H1 (cell line): ENCODE measurements at regions not wholly inside any gene's neighbourhood (a gene's known extent, or its start where the extent isn't known, plus 50 kb on each side); places are given as distances from the start of the nearest gene placed in this dataset.

Experiments
- CTCF ChIA-PET: fragments of 300-600 bp; sonication (Branson Sonifier 250); formaldehyde crosslinking; loops from one replicate; lab custom pipeline; 2021; ENCODE audit not compliant: partially characterized antibody; lab: Charles Lee
- POLR2A ChIA-PET: fragments of 300-600 bp; sonication (Branson Sonifier 250); formaldehyde crosslinking; loops from one replicate; lab custom pipeline; 2021; ENCODE audit warnings: inconsistent platforms; ENCODE audit not compliant: partially characterized antibody; lab: Charles Lee
- DNase-seq, 2 experiments: peaks; one replicate each; pipeline versions ENCODE4 v3.0.0 to v3.0.0-alpha.2; 2010 to 2022; ENCODE audit warnings: low spot score in 2 of 2, low read depth in 1 of 2, mixed read lengths in 1 of 2
- FAIRE-seq: peaks from 2 replicates; lab custom pipeline; 2011; peaks lifted over from hg19 to GRCh38; lab: Jason Lieb, UNC
- H2AFZ ChIP-seq: 2 replicates; pipeline ENCODE4 v1.8.1; 2012; ENCODE audit warnings: low read length, inconsistent platforms
- H2AK5ac ChIP-seq: 2 replicates; pipeline ENCODE4 v1.6.1; 2013; ENCODE audit warnings: low read depth, low read length
- H2BK120ac ChIP-seq: replicated peaks from 2 replicates; pipeline ENCODE3; 2013; ENCODE audit warnings: low read depth, low read length, inconsistent platforms
- H2BK12ac ChIP-seq: 2 replicates; pipeline ENCODE4 v1.6.1; 2013; ENCODE audit warnings: low read depth, low read length
- H2BK15ac ChIP-seq: 2 replicates; pipeline ENCODE4 v1.6.1; 2013; ENCODE audit warnings: low read length
- H2BK20ac ChIP-seq: 2 replicates; pipeline ENCODE4 v1.6.1; 2013; ENCODE audit warnings: low read length
- H2BK5ac ChIP-seq: 2 replicates; pipeline ENCODE4 v1.6.1; 2013; ENCODE audit warnings: low read depth, low read length
- H3K14ac ChIP-seq: 2 replicates; pipeline ENCODE4 v1.6.1; 2013; ENCODE audit warnings: inconsistent platforms; ENCODE audit not compliant: insufficient read length
- H3K18ac ChIP-seq: 2 replicates; pipeline ENCODE4 v1.6.1; 2013; ENCODE audit warnings: low read length; ENCODE audit errors: extremely low read depth
- H3K23ac ChIP-seq: 2 replicates; pipeline ENCODE4 v1.6.1; 2013; ENCODE audit warnings: inconsistent platforms; ENCODE audit not compliant: insufficient read length
- H3K23me2 ChIP-seq: 2 replicates; pipeline ENCODE4 v1.6.1; 2013; ENCODE audit warnings: low read depth, low read length
- H3K27ac ChIP-seq: 2 replicates; pipeline ENCODE4 v1.6.1; 2011; ENCODE audit warnings: low read depth, low read length, inconsistent platforms
- H3K27me3 ChIP-seq, 4 experiments: replicated peaks in 1 of 4; 1 replicate in 1 of 4; 2 replicates in 3 of 4; pipeline versions ENCODE4 v1.6.1 to v1.8.1; 2011 to 2013; ENCODE audit warnings: low read length in 3 of 4, mild to moderate bottlenecking in 3 of 4, inconsistent platforms in 2 of 4, mixed read lengths in 2 of 4, moderate library complexity in 1 of 4; ENCODE audit not compliant: control insufficient read depth in 3 of 4, insufficient read depth in 3 of 4; ENCODE audit errors: extremely low read depth in 1 of 4
- H3K36me3 ChIP-seq, 4 experiments: 2 replicates each; pipeline versions ENCODE4 v1.6.1 to v1.8.1; 2011 to 2013; ENCODE audit warnings: mild to moderate bottlenecking in 4 of 4, low read length in 3 of 4, moderate library complexity in 2 of 4, control low read depth in 1 of 4, inconsistent platforms in 1 of 4; ENCODE audit not compliant: insufficient read depth in 4 of 4, control insufficient read depth in 2 of 4
- H3K4ac ChIP-seq: replicated peaks from 2 replicates; pipeline ENCODE3; 2013; ENCODE audit warnings: low read length, low read depth, mixed read lengths, inconsistent platforms; ENCODE audit not compliant: insufficient read length
- H3K4me1 ChIP-seq, 4 experiments: replicated peaks in 1 of 4; 1 replicate in 1 of 4; 2 replicates in 3 of 4; pipeline versions ENCODE4 v1.6.1 to v1.8.1; 2011 to 2013; ENCODE audit warnings: low read length in 3 of 4, inconsistent platforms in 2 of 4, mixed read lengths in 1 of 4; ENCODE audit not compliant: insufficient read depth in 4 of 4, control insufficient read depth in 3 of 4
- H3K4me2 ChIP-seq, 2 experiments: 2 replicates each; pipeline versions ENCODE4 v1.6.1 to v1.8.1; 2011 to 2013; ENCODE audit warnings: low read depth in 2 of 2, low read length in 2 of 2, control low read depth in 1 of 2, inconsistent platforms in 1 of 2, mild to moderate bottlenecking in 1 of 2; ENCODE audit not compliant: insufficient read depth in 1 of 2
- H3K4me3 ChIP-seq, 4 experiments: fragments of 200-600, 300-600 bp in 1 of 4; sonication (generic), shearing (Covaris generic), sonication (Bioruptor Twin) in 1 of 4; 2 replicates each; pipeline versions ENCODE4 v1.5.1 to v1.8.1; 2011 to 2016; ENCODE audit warnings: low read length in 4 of 4, low read depth in 3 of 4, control low read depth in 2 of 4, inconsistent platforms in 2 of 4, mild to moderate bottlenecking in 2 of 4, mixed read lengths in 1 of 4, moderate library complexity in 1 of 4; ENCODE audit not compliant: insufficient read depth in 2 of 4; ENCODE audit errors: extremely low read depth in 1 of 4
- H3K56ac ChIP-seq: replicated peaks from 2 replicates; pipeline ENCODE3; 2013; ENCODE audit warnings: low read depth, mild to moderate bottlenecking, mixed read lengths, low read length, inconsistent platforms; ENCODE audit not compliant: insufficient read length
- H3K79me1 ChIP-seq: 2 replicates; pipeline ENCODE4 v1.6.1; 2013; ENCODE audit warnings: low read depth, low read length, control low read depth
- H3K79me2 ChIP-seq, 2 experiments: 2 replicates each; pipeline versions ENCODE4 v1.6.1 to v1.8.1; 2012 to 2013; ENCODE audit warnings: low read length in 2 of 2, mild to moderate bottlenecking in 2 of 2, inconsistent platforms in 1 of 2; ENCODE audit not compliant: insufficient read depth in 2 of 2, control insufficient read depth in 1 of 2
- H3K9ac ChIP-seq, 4 experiments: replicated peaks in 1 of 4; 1 replicate in 1 of 4; 2 replicates in 3 of 4; pipeline versions ENCODE4 v1.6.1 to v1.8.1; 2011 to 2013; ENCODE audit warnings: low read depth in 3 of 4, low read length in 3 of 4, control low read depth in 2 of 4, mild to moderate bottlenecking in 2 of 4, moderate library complexity in 2 of 4, inconsistent platforms in 1 of 4; ENCODE audit errors: extremely low read depth in 1 of 4
- H3K9me3 ChIP-seq, 2 experiments: 2 replicates each; pipeline versions ENCODE4 v1.6.1 to v1.8.1; 2012 to 2013; ENCODE audit warnings: mild to moderate bottlenecking in 2 of 2, moderate library complexity in 2 of 2, control low read depth in 1 of 2, inconsistent platforms in 1 of 2, low read depth in 1 of 2, low read length in 1 of 2, mixed read lengths in 1 of 2; ENCODE audit not compliant: insufficient read depth in 2 of 2
- H4K20me1 ChIP-seq, 2 experiments: replicated peaks in 1 of 2; 2 replicates each; pipeline versions ENCODE3 to v1.8.1; 2011 to 2013; ENCODE audit warnings: inconsistent platforms in 2 of 2, low read length in 2 of 2, mild to moderate bottlenecking in 1 of 2; ENCODE audit not compliant: insufficient read depth in 2 of 2, control insufficient read depth in 1 of 2
- H4K5ac ChIP-seq: 2 replicates; pipeline ENCODE4 v1.6.1; 2013; ENCODE audit warnings: low read length, low read depth, mixed read lengths, inconsistent platforms; ENCODE audit not compliant: insufficient read length
- H4K8ac ChIP-seq: 2 replicates; pipeline ENCODE4 v1.8.0; 2013; ENCODE audit warnings: mild to moderate bottlenecking, moderate library complexity, low read length, inconsistent platforms; ENCODE audit not compliant: insufficient read depth; ENCODE audit errors: extremely low read depth
- H4K91ac ChIP-seq: replicated peaks from 2 replicates; pipeline ENCODE3; 2013; ENCODE audit warnings: low read length, mixed read lengths, inconsistent platforms; ENCODE audit not compliant: insufficient read length
- BCL11A ChIP-seq, 2 experiments: IDR thresholded peaks; one replicate each; pipeline ENCODE4 v1.6.1; 2011; ENCODE audit warnings: low read depth in 2 of 2, low read length in 2 of 2, mild to moderate bottlenecking in 2 of 2
- RNF2 ChIP-seq: fragments of 200-900, 300-1000 bp; sonication (generic); IDR thresholded peaks from 2 replicates; pipeline ENCODE4 v1.7.1; 2016; ENCODE audit warnings: borderline replicate concordance, low read depth, mild to moderate bottlenecking, antibody characterized with exemption, low read length; ENCODE audit not compliant: poor library complexity, severe bottlenecking; ENCODE audit errors: missing control alignments
- WGBS, 2 experiments: shearing (Covaris generic) in 1 of 2; methylation state at CpG; one replicate each; pipeline versions ENCODE4 v1.1.6 to v1.1.7; 2013 to 2015; ENCODE audit warnings: low lambda C conversion rate in 2 of 2, mixed read lengths in 2 of 2, inconsistent platforms in 1 of 2, low coverage in 1 of 2, missing lambda C conversion rate in 1 of 2; ENCODE audit not compliant: insufficient replicate concordance in 2 of 2, insufficient coverage in 1 of 2, insufficient read length in 1 of 2; ENCODE audit errors: extremely low coverage in 1 of 2, missing lambda C conversion rate in 1 of 2; 5-methylcytosine and 5-hydroxymethylcytosine counted together

GRCh38 chr14:39861696-39862095 is 429.5 kb upstream of the FBXO33 start:
- H2BK20ac ChIP-seq: no peak overlapping the region

More at GRCh38 chr14:39861696-39862095, 429.5 kb upstream of the FBXO33 start:
- no peak overlapping the region for H3K4me2 ChIP-seq
- H3K79me1 ChIP-seq: no peaks in the 10 kb centered on the region
- POLR2A ChIA-PET: interaction anchor here (0.7 kb wide), 1 partner anchor 13 kb away, joined by 3 read pairs; no protein-coding TSS in a partner anchor
- H3K9ac ChIP-seq: no peak overlapping the region
- no peaks in the 10 kb centered on the region for H4K20me1 ChIP-seq
- H3K36me3 ChIP-seq: no peaks in the 10 kb centered on the region
- H3K23ac ChIP-seq: no peak overlapping the region
- no peak overlapping the region for H3K4me3 ChIP-seq
- no peak for FAIRE-seq
- no peak overlapping the region for H2BK15ac ChIP-seq
- no peaks in the 10 kb centered on the region; a peak in 1 of 7 replicates for H3K4me1 ChIP-seq
- WGBS, 2 experiments: 92% methylated on average over 2 of the region's 2 CpGs; no CpG with 5 or more reads in 1 of the 2 experiments
- H3K9me3 ChIP-seq: no peaks in the 10 kb centered on the region
- no peak overlapping the region for H3K56ac ChIP-seq
- no peaks in the 10 kb centered on the region for H3K79me2 ChIP-seq
- H2BK120ac ChIP-seq: no peak overlapping the region
- H2BK5ac ChIP-seq: no peak overlapping the region
- no peaks in the 10 kb centered on the region for H3K27me3 ChIP-seq
- H3K23me2 ChIP-seq: no peaks in the 10 kb centered on the region
- H3K14ac ChIP-seq: no peak overlapping the region
- H4K5ac ChIP-seq: no peak overlapping the region
- no peak overlapping the region for H2AFZ ChIP-seq
- H2BK12ac ChIP-seq: no peak overlapping the region
- no peak overlapping the region for H4K91ac ChIP-seq
- no peak overlapping the region for H4K8ac ChIP-seq
- H3K27ac ChIP-seq: no peak overlapping the region
- no peak for TF ChIP-seq RNF2
- TF ChIP-seq BCL11A (IDR thresholded peaks at IDR 0.05; ENCODE audit: low read depth in 2 of 2, low read length in 2 of 2): no peak
- TF ChIP-seq, all 59 proteins: peak for 0
- no peak for DNase-seq
- H3K18ac ChIP-seq: no peak overlapping the region
- H2AK5ac ChIP-seq: no peak overlapping the region
- H3K4ac ChIP-seq: no peak overlapping the region
- CTCF ChIA-PET: interaction anchor here (0.7 kb wide), 1 partner anchor 282 kb away, joined by 4 read pairs; no protein-coding TSS in a partner anchor
